ENCODE measurements at regions not wholly inside any gene's neighbourhood (a gene's known extent, or its start where the extent isn't known, plus 50 kb on each side); places are given as distances from the start of the nearest gene placed in this dataset.

- TF ChIP-seq POLR2AphosphoS5 (IDR thresholded peaks at IDR 0.05) (no peak), CTCF (IDR thresholded peaks at IDR 0.05 in 8 of 11, conservative IDR thresholded peaks at IDR 0.05 in 3 of 11) (no peak)
Measured at GRCh38 chr18:39596221-39596620, 2030.6 kb upstream of the CELF4 start.
